ENCODE measurements at regions not wholly inside any gene's neighbourhood (a gene's known extent, or its start where the extent isn't known, plus 50 kb on each side); places are given as distances from the start of the nearest gene placed in this dataset.

DNA sequence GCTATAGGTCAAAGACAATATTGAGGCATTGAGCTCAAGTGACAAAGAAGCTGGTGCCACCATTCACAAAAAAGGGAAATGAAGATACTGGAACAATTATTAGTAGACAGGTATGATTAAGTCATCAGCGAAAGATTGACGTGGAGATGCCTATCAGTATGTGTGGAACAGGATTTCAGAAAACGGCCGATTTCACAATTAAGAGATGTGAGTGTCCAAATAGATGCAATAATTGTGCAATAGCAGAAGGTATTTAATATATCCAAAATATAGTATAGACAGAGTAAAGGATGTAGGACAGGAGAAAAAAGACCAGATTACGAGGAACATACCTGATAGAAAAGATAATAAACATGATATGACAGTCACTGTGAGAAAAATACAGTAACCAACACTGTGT, 433.1 kb downstream of the C12orf50 start:
- DNase-seq (ENCODE audit: low read depth, low spot score) (no peak), FAIRE-seq (no peak)
- no peaks in the 10 kb centered on the region for H3K79me2 ChIP-seq (ENCODE audit: control insufficient read depth, insufficient read depth, low read length)
- H3K27me3 ChIP-seq (ENCODE audit: control insufficient read depth in 2 of 2, insufficient read depth in 2 of 2, low read length in 2 of 2) = no peaks in the 10 kb centered on the region
- no peak overlapping the region for H3K4me3 ChIP-seq (replicated peaks in 1 of 3; ENCODE audit: insufficient read depth in 1 of 3, low read depth in 1 of 3, low read length in 3 of 3)
- no peaks in the 10 kb centered on the region for H3K9me3 ChIP-seq (replicated peaks; ENCODE audit: control insufficient read depth, insufficient read depth, low read length)
- no peaks in the 10 kb centered on the region for H3K4me1 ChIP-seq (ENCODE audit: control insufficient read depth, extremely low read depth, insufficient read depth, low read length)
- no peaks in the 10 kb centered on the region for H4K20me1 ChIP-seq (replicated peaks; ENCODE audit: control insufficient read depth, extremely low read depth, insufficient read depth, low read length)
- no peaks in the 10 kb centered on the region for H3K36me3 ChIP-seq (ENCODE audit: control insufficient read depth in 2 of 2, extremely low read depth in 1 of 2, insufficient read depth in 2 of 2, low read length in 2 of 2)
- H3K9me1 ChIP-seq (replicated peaks; ENCODE audit: control insufficient read depth, extremely low read depth, insufficient read depth, low read length) = no peaks in the 10 kb centered on the region
- dilution Hi-C loops (cut with MboI; ENCODE audit: extremely low pct_ligation_motif_present, low sequenced_read_pairs) (no loop called here), intact Hi-C loops (cut with micrococcal nuclease) (no loop called here)
- H3K4me2 ChIP-seq (ENCODE audit: insufficient read depth, low read length) = no peak overlapping the region
- no TSS peak for BruUV-seq (replicated peaks)
- H2AFZ ChIP-seq (ENCODE audit: low read depth, low read length) = no peak overlapping the region
- ChIA-PET CTCF (no interaction called here), POLR2A (no interaction called here)
- TF ChIP-seq, protein P1, sequence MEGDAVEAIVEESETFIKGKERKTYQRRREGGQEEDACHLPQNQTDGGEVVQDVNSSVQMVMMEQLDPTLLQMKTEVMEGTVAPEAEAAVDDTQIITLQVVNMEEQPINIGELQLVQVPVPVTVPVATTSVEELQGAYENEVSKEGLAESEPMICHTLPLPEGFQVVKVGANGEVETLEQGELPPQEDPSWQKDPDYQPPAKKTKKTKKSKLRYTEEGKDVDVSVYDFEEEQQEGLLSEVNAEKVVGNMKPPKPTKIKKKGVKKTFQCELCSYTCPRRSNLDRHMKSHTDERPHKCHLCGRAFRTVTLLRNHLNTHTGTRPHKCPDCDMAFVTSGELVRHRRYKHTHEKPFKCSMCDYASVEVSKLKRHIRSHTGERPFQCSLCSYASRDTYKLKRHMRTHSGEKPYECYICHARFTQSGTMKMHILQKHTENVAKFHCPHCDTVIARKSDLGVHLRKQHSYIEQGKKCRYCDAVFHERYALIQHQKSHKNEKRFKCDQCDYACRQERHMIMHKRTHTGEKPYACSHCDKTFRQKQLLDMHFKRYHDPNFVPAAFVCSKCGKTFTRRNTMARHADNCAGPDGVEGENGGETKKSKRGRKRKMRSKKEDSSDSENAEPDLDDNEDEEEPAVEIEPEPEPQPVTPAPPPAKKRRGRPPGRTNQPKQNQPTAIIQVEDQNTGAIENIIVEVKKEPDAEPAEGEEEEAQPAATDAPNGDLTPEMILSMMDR (IDR thresholded peaks at IDR 0.05; ENCODE audit: extremely low read depth in 1 of 2, insufficient read depth in 1 of 2, low read depth in 1 of 2, low read length in 2 of 2) = no peak
- TF ChIP-seq GATA2 (IDR thresholded peaks at IDR 0.05; ENCODE audit: insufficient read depth, insufficient read length, low read depth, low read length) = no peak
- TF ChIP-seq POLR2A (IDR thresholded peaks at IDR 0.05; ENCODE audit: low read depth, low read length) = no peak
- no peak for TF ChIP-seq FOS (IDR thresholded peaks at IDR 0.05; ENCODE audit: borderline replicate concordance, insufficient read depth, low read length)
- H3K27ac ChIP-seq (ENCODE audit: insufficient read depth, low read depth, low read length) = no peak overlapping the region
- no peak overlapping the region for H3K9ac ChIP-seq (replicated peaks; ENCODE audit: extremely low read depth, insufficient read depth, low read length)

DNA sequence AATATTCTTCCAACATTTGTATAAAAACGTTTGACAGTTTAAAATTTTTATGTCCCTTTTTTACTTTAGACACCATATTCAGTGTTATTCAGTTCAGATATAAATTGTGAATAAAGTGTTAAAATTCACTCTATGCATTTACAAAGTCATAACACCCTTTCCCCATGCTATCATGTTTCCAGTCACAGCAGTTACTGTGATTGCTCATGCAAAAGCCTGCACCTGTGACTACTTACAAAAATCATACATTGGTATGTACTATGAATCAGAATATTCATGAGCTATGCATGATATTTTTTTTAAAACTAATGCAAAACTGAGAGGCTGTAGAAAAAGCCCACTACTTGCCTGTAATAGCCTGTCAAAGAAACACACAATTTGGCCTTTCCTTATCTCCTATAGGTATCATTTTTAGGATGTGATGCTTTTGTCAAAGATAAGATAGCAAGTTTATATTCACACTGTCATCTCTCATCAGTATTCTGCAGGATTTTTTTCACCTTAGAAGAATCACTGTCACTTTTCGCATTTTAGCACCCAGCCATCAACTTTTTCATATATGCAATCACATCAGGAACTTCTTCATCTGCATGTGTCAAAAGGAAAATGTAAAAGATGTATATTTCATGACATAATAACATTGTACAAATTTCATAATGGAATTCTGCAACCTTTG, 443.2 kb downstream of the C12orf50 start:
- Histone ChIP-seq H2AFZ (ENCODE audit: low read depth, low read length) (no peak overlapping the region), H3K27me3 (ENCODE audit: control insufficient read depth in 2 of 2, insufficient read depth in 2 of 2, low read length in 2 of 2) (no peaks in the 10 kb centered on the region), H3K9me1 (replicated peaks; ENCODE audit: control insufficient read depth, extremely low read depth, insufficient read depth, low read length) (no peaks in the 10 kb centered on the region), H3K27ac (ENCODE audit: insufficient read depth, low read depth, low read length) (no peak overlapping the region), H3K36me3 (ENCODE audit: control insufficient read depth in 2 of 2, extremely low read depth in 1 of 2, insufficient read depth in 2 of 2, low read length in 2 of 2) (no peaks in the 10 kb centered on the region), H3K4me1 (ENCODE audit: control insufficient read depth, extremely low read depth, insufficient read depth, low read length) (no peaks in the 10 kb centered on the region), H3K79me2 (ENCODE audit: control insufficient read depth, insufficient read depth, low read length) (no peaks in the 10 kb centered on the region), H3K9ac (replicated peaks; ENCODE audit: extremely low read depth, insufficient read depth, low read length) (no peak overlapping the region), H3K4me3 (replicated peaks in 1 of 3; ENCODE audit: insufficient read depth in 1 of 3, low read depth in 1 of 3, low read length in 3 of 3) (no peak overlapping the region), H3K4me2 (ENCODE audit: insufficient read depth, low read length) (no peak overlapping the region), H4K20me1 (replicated peaks; ENCODE audit: control insufficient read depth, extremely low read depth, insufficient read depth, low read length) (no peaks in the 10 kb centered on the region), H3K9me3 (replicated peaks; ENCODE audit: control insufficient read depth, insufficient read depth, low read length) (no peaks in the 10 kb centered on the region)
- dilution Hi-C loops (cut with MboI; ENCODE audit: extremely low pct_ligation_motif_present, low sequenced_read_pairs) = no loop called here
- no TSS peak for BruUV-seq (replicated peaks)
- no peak for DNase-seq (ENCODE audit: low read depth, low spot score)
- POLR2A ChIA-PET = no interaction called here
- FAIRE-seq = no peak
- intact Hi-C loops (cut with micrococcal nuclease) = no loop called here
- CTCF ChIA-PET = no interaction called here
- no peak for TF ChIP-seq EZH2 (IDR thresholded peaks at IDR 0.05; ENCODE audit: borderline replicate concordance, low read depth, low read length, severe bottlenecking)
- TF ChIP-seq, protein P1 (IDR thresholded peaks at IDR 0.05; ENCODE audit: extremely low read depth in 1 of 2, insufficient read depth in 1 of 2, low read depth in 1 of 2, low read length in 2 of 2) = no peak
- no peak for TF ChIP-seq JUN (IDR thresholded peaks at IDR 0.05; ENCODE audit: borderline replicate concordance, insufficient read depth, insufficient read length, low read depth)
- TF ChIP-seq POLR2AphosphoS5 (IDR thresholded peaks at IDR 0.05; ENCODE audit: insufficient read depth, low read depth, low read length) = no peak
- TF ChIP-seq GATA2 (IDR thresholded peaks at IDR 0.05; ENCODE audit: insufficient read depth, insufficient read length, low read depth, low read length) = no peak
- no peak for TF ChIP-seq FOS (IDR thresholded peaks at IDR 0.05; ENCODE audit: borderline replicate concordance, insufficient read depth, low read length)
- no peak for TF ChIP-seq POLR2A (IDR thresholded peaks at IDR 0.05; ENCODE audit: low read depth, low read length)
- TF ChIP-seq MYC (IDR thresholded peaks at IDR 0.05; ENCODE audit: low read depth, low read length) = no peak
- TF ChIP-seq, protein P2, sequence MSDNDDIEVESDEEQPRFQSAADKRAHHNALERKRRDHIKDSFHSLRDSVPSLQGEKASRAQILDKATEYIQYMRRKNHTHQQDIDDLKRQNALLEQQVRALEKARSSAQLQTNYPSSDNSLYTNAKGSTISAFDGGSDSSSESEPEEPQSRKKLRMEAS (IDR thresholded peaks at IDR 0.05; ENCODE audit: insufficient read depth, insufficient read length) = no peak

Data from endothelial cell of umbilical vein (primary cell).